ENCODE measurements at regions not wholly inside any gene's neighbourhood (a gene's known extent, or its start where the extent isn't known, plus 50 kb on each side); places are given as distances from the start of the nearest gene placed in this dataset.

DNA sequence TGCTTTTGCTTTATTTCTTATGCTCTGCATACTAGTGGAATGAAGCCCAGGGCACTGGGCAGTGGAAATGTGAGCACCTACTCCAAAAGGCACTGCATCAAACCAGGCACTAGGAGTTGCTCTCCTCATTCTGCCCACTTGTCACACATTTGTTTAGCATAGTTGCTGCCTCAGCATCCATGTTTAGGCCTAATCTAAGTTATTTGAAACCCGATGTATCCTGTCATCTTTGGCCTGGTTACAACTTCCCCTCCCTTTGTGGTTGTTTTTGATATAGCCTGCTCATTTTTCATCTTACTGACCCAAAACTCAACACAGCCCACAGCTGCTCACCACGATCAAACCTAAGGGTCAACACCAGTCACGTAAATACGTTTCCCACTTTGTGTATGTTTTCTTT is 82.2 kb upstream of the SELENOK start:
- no peak overlapping the region for H3K27ac Mint-ChIP-seq (ENCODE audit: unreplicated experiment)
- Histone ChIP-seq H3K9ac (ENCODE audit: low read length) (no peak overlapping the region), H3K27me3 (ENCODE audit: insufficient read depth, low read length) (no peaks in the 10 kb centered on the region), H3K36me3 (ENCODE audit: insufficient read depth, low read length) (no peaks in the 10 kb centered on the region), H2AFZ (ENCODE audit: low read depth, low read length) (no peak overlapping the region), H4K20me1 (ENCODE audit: insufficient read depth, low read length) (no peaks in the 10 kb centered on the region), H3K4me3 (ENCODE audit: insufficient read depth, low read depth, low read length) (no peak overlapping the region), H3K27ac (ENCODE audit: low read depth, low read length) (no peak overlapping the region), H3K79me2 (ENCODE audit: insufficient read depth, low read length) (no peaks in the 10 kb centered on the region), H3K4me1 (ENCODE audit: insufficient read depth, low read length) (no peaks in the 10 kb centered on the region), H3K4me2 (ENCODE audit: low read length) (no peak overlapping the region), H3K9me3 (ENCODE audit: insufficient read depth, low read depth, low read length) (peaks cover 2% of the 10 kb centered on the region)
- H3K9me3 Mint-ChIP-seq (ENCODE audit: unreplicated experiment) = peaks cover 7% of the 10 kb centered on the region
- DNase-seq (ENCODE audit: low read depth) (no peak), FAIRE-seq (no peak)
- H3K4me1 Mint-ChIP-seq (ENCODE audit: low read depth, unreplicated experiment) = no peaks in the 10 kb centered on the region
- TF ChIP-seq CTCF (IDR thresholded peaks at IDR 0.05; ENCODE audit: insufficient read depth, low read depth, low read length) = no peak
- TF ChIP-seq EZH2 (IDR thresholded peaks at IDR 0.05; ENCODE audit: insufficient read depth, low read length) = no peak
- no peaks in the 10 kb centered on the region for H3K27me3 Mint-ChIP-seq (ENCODE audit: low read depth, unreplicated experiment)
- H3K36me3 Mint-ChIP-seq (ENCODE audit: low read depth, unreplicated experiment) = no peaks in the 10 kb centered on the region
- no peak overlapping the region for H3K4me3 Mint-ChIP-seq (ENCODE audit: unreplicated experiment)

DNA sequence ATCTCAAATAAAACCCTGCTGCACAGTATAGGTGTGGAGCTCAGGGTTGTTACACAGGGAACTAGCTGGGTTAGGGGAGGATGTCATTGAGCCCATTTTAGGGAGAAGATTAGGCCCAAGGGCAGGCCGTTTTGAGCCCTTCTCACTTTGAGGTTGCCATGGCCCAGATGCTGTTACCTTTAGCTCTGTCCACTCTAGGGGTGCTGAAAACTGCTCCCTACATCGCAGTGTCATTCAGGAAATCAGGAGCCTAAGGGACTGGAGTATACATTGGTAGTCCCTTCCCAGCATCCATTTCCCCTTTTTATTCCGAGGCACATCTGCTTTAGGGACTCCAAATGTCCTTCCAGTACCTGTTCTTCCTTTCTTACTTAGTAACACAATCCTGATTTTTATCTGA is 79.0 kb upstream of the SELENOK start:
- H3K9me3 Mint-ChIP-seq (ENCODE audit: unreplicated experiment) = peaks cover 7% of the 10 kb centered on the region
- H2AFZ ChIP-seq (ENCODE audit: low read depth, low read length) = no peak overlapping the region
- no peak for FAIRE-seq

More for the DNA sequence above, 79.0 kb upstream of the SELENOK start:
- no peaks in the 10 kb centered on the region for H3K79me2 ChIP-seq (ENCODE audit: insufficient read depth, low read length)
- no peaks in the 10 kb centered on the region for H3K4me1 Mint-ChIP-seq (ENCODE audit: low read depth, unreplicated experiment)
- no peak overlapping the region for H3K27ac Mint-ChIP-seq (ENCODE audit: unreplicated experiment)
- H4K20me1 ChIP-seq (ENCODE audit: insufficient read depth, low read length) = no peaks in the 10 kb centered on the region
- H3K4me3 ChIP-seq (ENCODE audit: insufficient read depth, low read depth, low read length) = no peak overlapping the region
- no peak overlapping the region for H3K27ac ChIP-seq (ENCODE audit: low read depth, low read length)
- no peak overlapping the region for H3K4me2 ChIP-seq (ENCODE audit: low read length)
- no peak for DNase-seq (ENCODE audit: low read depth)
- no peaks in the 10 kb centered on the region for H3K27me3 ChIP-seq (ENCODE audit: insufficient read depth, low read length)
- H3K9me3 ChIP-seq (ENCODE audit: insufficient read depth, low read depth, low read length) = peaks cover 2% of the 10 kb centered on the region
- no peaks in the 10 kb centered on the region for H3K4me1 ChIP-seq (ENCODE audit: insufficient read depth, low read length)
- no peaks in the 10 kb centered on the region for H3K36me3 ChIP-seq (ENCODE audit: insufficient read depth, low read length)
- H3K27me3 Mint-ChIP-seq (ENCODE audit: low read depth, unreplicated experiment) = no peaks in the 10 kb centered on the region
- H3K36me3 Mint-ChIP-seq (ENCODE audit: low read depth, unreplicated experiment) = peaks cover 1% of the 10 kb centered on the region
- H3K4me3 Mint-ChIP-seq (ENCODE audit: unreplicated experiment) = no peak overlapping the region
- TF ChIP-seq EZH2 (IDR thresholded peaks at IDR 0.05; ENCODE audit: insufficient read depth, low read length) = no peak
- TF ChIP-seq CTCF (IDR thresholded peaks at IDR 0.05; ENCODE audit: insufficient read depth, low read depth, low read length) = no peak
- no peak overlapping the region for H3K9ac ChIP-seq (ENCODE audit: low read length)

All from astrocyte (in vitro differentiated cells and primary cell).